ENCODE measurements at regions not wholly inside any gene's neighbourhood (a gene's known extent, or its start where the extent isn't known, plus 50 kb on each side); places are given as distances from the start of the nearest gene placed in this dataset.

- no TSS peak for BruUV-seq (replicated peaks)
- ChIA-PET POLR2A (no interaction called here), CTCF (no interaction called here)
- no peak overlapping the region for H3K4me3 Mint-ChIP-seq (ENCODE audit: unreplicated experiment)
- H3K9me3 Mint-ChIP-seq (ENCODE audit: unreplicated experiment): no peaks in the 10 kb centered on the region
- H3K36me3 Mint-ChIP-seq (ENCODE audit: insufficient read depth, unreplicated experiment): no peaks in the 10 kb centered on the region
- H3K4me1 Mint-ChIP-seq (ENCODE audit: insufficient read depth, unreplicated experiment): no peaks in the 10 kb centered on the region
- DNase-seq (ENCODE audit: unreplicated experiment): no peak
- TF ChIP-seq CTCF (IDR thresholded peaks at IDR 0.05; ENCODE audit: unreplicated experiment): no peak
- H3K27ac Mint-ChIP-seq (ENCODE audit: low read depth, unreplicated experiment): no peak overlapping the region
- no peaks in the 10 kb centered on the region for H3K27me3 Mint-ChIP-seq (ENCODE audit: insufficient read depth, unreplicated experiment)
- intact Hi-C loops (cut with micrococcal nuclease): no loop called here
These were observed 197.8 kb downstream of the PCDH7 start for GRCh38 chr4:30917946-30918345.

GRCh38 chr4:30919458-30919857 is 199.3 kb downstream of the PCDH7 start:
- no peak for DNase-seq (ENCODE audit: unreplicated experiment)
- ChIA-PET CTCF (no interaction called here), POLR2A (no interaction called here)
- H3K4me1 Mint-ChIP-seq (ENCODE audit: insufficient read depth, unreplicated experiment): no peaks in the 10 kb centered on the region
- no peak overlapping the region for H3K4me3 Mint-ChIP-seq (ENCODE audit: unreplicated experiment)
- no peak for TF ChIP-seq CTCF (IDR thresholded peaks at IDR 0.05; ENCODE audit: unreplicated experiment)
- no peaks in the 10 kb centered on the region for H3K9me3 Mint-ChIP-seq (ENCODE audit: unreplicated experiment)
- H3K27me3 Mint-ChIP-seq (ENCODE audit: insufficient read depth, unreplicated experiment): no peaks in the 10 kb centered on the region
- intact Hi-C loops (cut with micrococcal nuclease): no loop called here
- no peak overlapping the region for H3K27ac Mint-ChIP-seq (ENCODE audit: low read depth, unreplicated experiment)
- no TSS peak for BruUV-seq (replicated peaks)
- no peaks in the 10 kb centered on the region for H3K36me3 Mint-ChIP-seq (ENCODE audit: insufficient read depth, unreplicated experiment)

- Mint-ChIP-seq H3K27me3 (ENCODE audit: insufficient read depth, unreplicated experiment) (no peaks in the 10 kb centered on the region), H3K4me3 (ENCODE audit: unreplicated experiment) (no peak overlapping the region), H3K4me1 (ENCODE audit: insufficient read depth, unreplicated experiment) (peaks cover 4% of the 10 kb centered on the region), H3K36me3 (ENCODE audit: insufficient read depth, unreplicated experiment) (no peaks in the 10 kb centered on the region), H3K27ac (ENCODE audit: low read depth, unreplicated experiment) (no peak overlapping the region), H3K9me3 (ENCODE audit: unreplicated experiment) (no peaks in the 10 kb centered on the region)
- no TSS peak for BruUV-seq (replicated peaks)
- POLR2A ChIA-PET: no interaction called here
- no peak for TF ChIP-seq CTCF (IDR thresholded peaks at IDR 0.05; ENCODE audit: unreplicated experiment)
- CTCF ChIA-PET: interaction anchor here (0.6 kb wide), 2 partner anchors 228 to 322 kb away, joined by 3 to 6 read pairs; no protein-coding TSS in a partner anchor
- DNase-seq (ENCODE audit: unreplicated experiment): no peak
- intact Hi-C loops (cut with micrococcal nuclease): no loop called here
These were observed 199.9 kb downstream of the PCDH7 start for GRCh38 chr4:30920043-30920442.

GRCh38 chr4:30922625-30923024 is 202.5 kb downstream of the PCDH7 start:
- intact Hi-C loops (cut with micrococcal nuclease): no loop called here
- BruUV-seq (replicated peaks): no TSS peak
- H3K4me3 Mint-ChIP-seq (ENCODE audit: unreplicated experiment): no peak overlapping the region
- no peaks in the 10 kb centered on the region for H3K27me3 Mint-ChIP-seq (ENCODE audit: insufficient read depth, unreplicated experiment)
- CTCF ChIA-PET: no interaction called here
- POLR2A ChIA-PET: no interaction called here
- TF ChIP-seq CTCF (IDR thresholded peaks at IDR 0.05; ENCODE audit: unreplicated experiment): no peak
- no peak for DNase-seq (ENCODE audit: unreplicated experiment)
- no peaks in the 10 kb centered on the region for H3K36me3 Mint-ChIP-seq (ENCODE audit: insufficient read depth, unreplicated experiment)
- no peaks in the 10 kb centered on the region for H3K9me3 Mint-ChIP-seq (ENCODE audit: unreplicated experiment)
- H3K27ac Mint-ChIP-seq (ENCODE audit: low read depth, unreplicated experiment): no peak overlapping the region
- H3K4me1 Mint-ChIP-seq (ENCODE audit: insufficient read depth, unreplicated experiment): peaks cover 10% of the 10 kb centered on the region

All from MCF 10A (cell line).